ENCODE measurements at regions not wholly inside any gene's neighbourhood (a gene's known extent, or its start where the extent isn't known, plus 50 kb on each side); places are given as distances from the start of the nearest gene placed in this dataset.

- no peak for TF ChIP-seq EZH2 (IDR thresholded peaks at IDR 0.05)
- no peak for TF ChIP-seq CTCF (IDR thresholded peaks at IDR 0.05)
- no peak for TF ChIP-seq EZH2phosphoT487 (IDR thresholded peaks at IDR 0.05)
These were observed 85.5 kb upstream of the ADRA2C start for GRCh38 chr4:3680656-3681055.
